GM19043 (cell line): ENCODE measurements at regions not wholly inside any gene's neighbourhood (a gene's known extent, or its start where the extent isn't known, plus 50 kb on each side); places are given as distances from the start of the nearest gene placed in this dataset.
A peak's percentile ranks its signal among the peaks of the same experiment; 100 is the strongest.
"Not testable (repeated sequence)": the region's sequence is repeated elsewhere in the genome, so short reads cannot be mapped to it uniquely, and the experiment has no call there.

ENCODE experiments used
- ATAC-seq: cut with Tn5 transposase; IDR thresholded peaks from one replicate; pipeline ENCODE4 v1.9.1; 2021; ENCODE audit warnings: low read depth; ENCODE audit not compliant: unreplicated experiment

GRCh38 chr6:137968455-137968804, 101.4 kb downstream of the TNFAIP3 start:
- no peak for ATAC-seq

DNA sequence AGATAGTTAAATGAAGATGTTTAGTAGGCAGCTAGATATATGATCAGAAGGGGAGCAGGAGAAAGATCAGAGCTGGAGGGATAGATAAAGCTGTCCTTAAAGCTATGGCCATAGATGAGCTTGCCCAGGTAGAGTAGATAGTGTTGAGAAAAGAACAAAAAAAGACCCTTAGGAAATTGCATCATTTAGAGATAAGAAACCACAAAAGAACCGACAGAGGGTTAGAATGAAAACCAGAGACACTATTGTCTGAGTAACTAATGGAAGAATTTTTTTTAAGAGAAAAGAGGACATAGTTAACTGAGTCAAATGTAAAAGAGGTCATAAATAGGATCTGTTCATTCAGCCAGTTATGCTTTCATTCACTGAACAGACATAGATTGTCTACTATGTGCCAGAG, 101.8 kb downstream of the TNFAIP3 start:
- no peak for ATAC-seq

DNA sequence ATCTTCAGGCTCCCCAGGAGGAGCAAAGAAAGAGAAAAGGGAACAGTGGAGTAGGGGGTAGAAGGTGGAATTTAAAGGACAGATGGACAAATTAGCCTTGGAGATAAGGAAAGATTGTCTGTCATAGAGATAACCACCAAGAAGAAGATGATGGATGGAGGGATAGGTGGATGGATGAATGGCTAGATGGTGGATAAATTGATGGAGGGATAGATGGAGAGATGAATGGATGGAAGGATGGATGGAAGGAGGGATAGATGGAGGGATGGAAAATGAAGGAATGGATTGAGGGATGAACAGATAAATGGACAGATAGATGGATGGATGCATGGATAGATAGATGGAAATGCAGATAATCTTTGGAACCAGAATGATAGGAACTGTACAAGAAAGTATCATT, 102.8 kb downstream of the TNFAIP3 start:
- no peak for ATAC-seq

- ATAC-seq: no peak
These were observed 103.3 kb downstream of the TNFAIP3 start for GRCh38 chr6:137970368-137970767.

DNA sequence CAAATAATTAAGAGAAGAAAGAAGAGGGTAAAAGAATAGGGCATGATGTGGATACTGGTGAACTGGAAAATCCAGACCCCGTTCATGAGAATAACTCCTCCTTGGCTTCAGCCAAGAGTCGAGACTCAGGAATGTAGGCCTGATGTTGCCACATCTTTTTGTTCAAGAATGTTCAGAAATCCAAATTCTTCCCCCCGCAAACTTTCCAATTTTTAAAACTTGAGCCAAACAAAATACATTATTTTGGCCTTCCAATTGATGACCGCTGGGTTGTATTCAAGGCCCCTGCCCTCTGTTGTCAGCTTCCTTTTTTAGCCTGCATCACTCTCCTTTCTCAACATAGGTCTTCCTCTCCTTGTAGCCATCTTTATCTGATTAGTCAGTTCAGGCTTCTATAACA, 106.1 kb downstream of the TNFAIP3 start:
- no peak for ATAC-seq

DNA sequence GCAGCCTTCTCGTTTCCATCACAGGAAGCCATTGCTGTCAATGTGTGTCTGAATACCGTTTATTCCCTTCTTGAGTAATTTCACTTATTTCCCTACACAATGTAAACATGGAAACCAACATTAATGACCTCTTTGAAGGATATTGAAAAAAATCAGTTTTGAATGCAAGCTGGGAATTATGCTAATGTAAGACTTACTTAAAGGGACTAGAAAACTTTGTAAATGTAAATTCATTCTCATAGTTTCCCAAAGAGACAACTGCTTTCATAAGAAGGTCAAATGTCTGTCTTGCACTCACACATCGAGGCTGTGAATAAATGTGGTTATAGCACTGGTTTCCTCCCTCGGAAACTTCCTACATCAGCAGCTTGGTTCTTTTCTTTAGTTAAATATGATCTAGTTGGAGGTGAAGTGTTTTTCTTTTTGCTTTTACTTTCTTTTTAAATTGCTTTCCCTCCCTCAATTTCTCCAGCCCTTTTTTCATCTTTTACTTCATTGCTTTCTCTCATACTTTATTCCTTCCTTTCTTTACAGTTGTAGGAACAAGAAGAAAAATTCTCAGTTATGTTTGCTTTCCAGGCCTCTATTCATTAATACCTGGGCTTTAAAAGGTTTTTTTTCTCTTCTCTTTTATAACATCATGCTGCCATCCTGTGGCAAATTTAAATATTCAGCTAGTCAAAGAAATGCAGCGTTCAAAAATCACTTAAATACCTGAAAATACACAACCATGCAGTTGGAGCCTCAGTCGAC, 108.3 kb downstream of the TNFAIP3 start:
- no peak for ATAC-seq

GRCh38 chr6:137976430-137976829, 109.4 kb downstream of the TNFAIP3 start:
- no peak for ATAC-seq

GRCh38 chr6:137977206-137977605, 110.1 kb downstream of the TNFAIP3 start:
- ATAC-seq: no peak

GRCh38 chr6:137977814-137978213, 110.8 kb downstream of the TNFAIP3 start:
- no peak for ATAC-seq

- peak; percentile 59 for ATAC-seq
These were observed 111.3 kb downstream of the TNFAIP3 start for GRCh38 chr6:137978252-137978896.

GRCh38 chr6:137979263-137979662, 112.2 kb downstream of the TNFAIP3 start:
- not testable (repeated sequence) for ATAC-seq

GRCh38 chr6:137980777-137981176, 113.7 kb downstream of the TNFAIP3 start:
- no peak for ATAC-seq

GRCh38 chr6:137981758-137982157, 114.7 kb downstream of the TNFAIP3 start:
- no peak for ATAC-seq

DNA sequence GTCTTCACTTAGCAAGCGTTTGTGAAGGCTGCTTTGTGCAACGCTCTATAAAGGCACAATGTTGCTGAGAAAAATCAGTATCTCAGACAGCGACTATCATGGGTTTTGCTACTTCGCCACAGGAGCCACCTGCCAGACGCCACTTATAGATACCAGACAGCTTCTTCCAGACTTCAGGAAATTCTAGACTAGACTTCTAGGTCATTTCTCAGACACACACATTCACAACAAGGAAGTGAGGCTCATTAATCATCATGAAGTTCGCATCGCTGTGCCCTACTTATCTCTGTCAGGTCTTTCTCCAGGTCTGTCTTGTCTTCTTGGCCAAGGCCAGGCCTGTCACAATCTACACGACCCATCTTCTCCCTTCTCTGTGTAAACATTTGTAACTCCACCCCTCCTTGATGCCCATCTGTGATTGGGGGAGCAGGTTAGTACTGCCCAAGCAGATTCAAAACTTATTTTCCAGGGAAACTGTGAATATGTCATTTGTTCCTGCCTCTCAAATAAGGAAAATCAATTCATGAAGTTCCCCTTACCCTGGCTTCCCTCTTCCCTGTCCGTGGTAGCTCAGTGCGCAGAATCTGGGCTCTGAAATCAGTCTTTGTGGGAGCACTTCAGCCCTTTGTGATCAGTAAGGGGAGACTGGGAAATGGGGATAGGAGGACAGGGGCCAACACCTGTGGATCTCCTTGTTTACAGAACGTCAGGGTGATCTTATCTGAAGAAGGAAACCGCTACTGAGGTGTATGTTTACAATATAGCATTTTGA, 115.5 kb downstream of the TNFAIP3 start:
- no peak for ATAC-seq

DNA sequence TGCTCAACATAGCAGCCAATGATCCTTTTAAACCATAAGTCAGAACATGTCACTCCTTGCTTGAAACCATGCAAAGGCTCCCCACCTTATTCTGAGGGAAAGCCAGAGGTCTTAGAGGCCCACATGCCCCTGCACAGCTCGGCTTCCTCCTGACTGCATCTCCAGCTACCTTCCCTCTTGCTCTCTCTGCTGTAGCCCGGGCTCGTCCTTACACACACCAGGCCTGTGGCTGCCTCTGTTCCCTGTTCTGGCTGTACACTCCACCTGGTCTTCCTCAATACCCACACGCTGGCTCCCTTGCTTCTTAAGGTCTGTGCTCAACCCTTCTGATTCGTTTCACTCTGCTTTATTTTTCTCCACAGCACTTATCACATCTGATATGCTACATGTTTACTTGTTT, 116.2 kb downstream of the TNFAIP3 start:
- no peak for ATAC-seq

DNA sequence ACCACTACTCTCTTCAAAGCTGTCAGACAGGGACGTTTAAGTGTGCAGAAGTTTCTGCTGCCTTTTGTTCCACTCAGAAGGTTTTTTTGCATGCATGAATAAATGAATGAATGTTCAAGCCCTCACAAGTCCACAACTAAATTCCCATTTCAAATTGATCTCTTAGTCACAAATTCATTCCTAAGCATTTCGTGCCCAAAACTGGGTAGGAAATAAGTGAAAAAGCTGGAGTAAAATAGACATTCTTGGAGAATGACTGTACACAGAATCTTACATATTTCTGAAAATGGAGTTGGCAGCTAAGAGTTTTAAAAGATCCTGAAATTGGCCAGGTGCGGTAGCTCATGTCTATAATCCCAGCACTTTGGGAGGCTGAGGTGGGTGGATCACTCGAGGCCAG, 117.6 kb downstream of the PERP start:
- ATAC-seq: no peak

- no peak for ATAC-seq
These were observed 111.8 kb downstream of the PERP start for GRCh38 chr6:137995371-137995770.

DNA sequence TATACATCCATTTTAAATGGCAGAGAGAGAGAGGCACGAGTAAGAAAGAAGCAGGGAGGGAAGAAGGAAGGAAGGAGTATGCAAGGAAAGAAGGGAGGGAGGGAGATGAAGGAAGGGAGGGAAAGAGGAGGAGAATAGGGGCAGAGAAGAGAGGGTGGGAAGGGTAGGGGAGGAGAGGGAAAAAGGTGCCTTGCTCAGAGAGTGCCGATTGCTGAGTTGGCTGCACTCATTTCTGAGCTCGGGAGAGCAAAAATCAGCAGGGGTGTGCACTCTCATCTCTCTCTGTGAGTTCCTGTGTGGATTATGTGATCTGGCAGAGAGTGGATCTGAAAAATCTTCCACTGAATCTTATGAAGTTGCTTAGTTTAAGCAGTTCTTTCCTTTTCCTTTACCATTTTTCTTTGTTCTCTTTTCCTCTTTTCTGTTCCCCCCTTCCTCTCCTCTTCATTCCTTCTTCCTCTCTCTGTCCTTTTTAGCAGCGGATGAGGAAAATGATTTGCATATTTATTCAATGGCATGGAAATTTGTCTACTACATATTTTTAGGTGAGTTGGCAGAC, 108.7 kb downstream of the PERP start:
- no peak for ATAC-seq

DNA sequence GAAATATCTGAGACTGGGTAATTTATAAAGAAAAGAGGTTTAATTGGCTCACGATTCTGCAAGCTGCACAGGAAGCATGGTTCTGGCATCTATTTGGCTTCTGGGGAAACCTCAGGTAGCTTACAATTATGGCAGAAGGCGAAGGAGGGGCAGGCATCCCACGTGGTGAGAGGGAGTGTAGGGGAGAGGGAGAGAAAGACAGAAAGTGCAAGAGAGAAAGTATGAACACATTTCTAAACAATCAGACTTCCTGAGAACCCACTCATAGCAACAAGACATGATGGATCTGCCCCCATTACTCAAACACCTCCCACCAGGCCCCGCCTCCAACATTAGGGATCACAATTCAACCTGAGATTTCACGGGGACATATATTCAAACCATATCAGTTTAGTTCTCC, 107.4 kb downstream of the PERP start:
- ATAC-seq: no peak

- ATAC-seq: no peak
These were observed 106.3 kb downstream of the PERP start for GRCh38 chr6:138000941-138001340.

- ATAC-seq: no peak
These were observed 105.4 kb downstream of the PERP start for GRCh38 chr6:138001750-138002349.
